GM21515 (cell line): ENCODE measurements at regions not wholly inside any gene's neighbourhood (a gene's known extent, or its start where the extent isn't known, plus 50 kb on each side); places are given as distances from the start of the nearest gene placed in this dataset.

Experiments
- ATAC-seq: cut with Tn5 transposase; IDR thresholded peaks from one replicate; pipeline ENCODE4 v1.9.1; 2021; ENCODE audit not compliant: unreplicated experiment

- no peak for ATAC-seq
Measured at GRCh38 chr1:110816945-110817344, 56.0 kb upstream of the CD53 start.

- ATAC-seq: no peak
Measured at GRCh38 chr1:110811529-110811928, 61.4 kb upstream of the CD53 start.

- no peak for ATAC-seq
Measured at GRCh38 chr1:110800079-110800478, 72.9 kb upstream of the CD53 start.

GRCh38 chr1:110798691-110799256 lies 74.2 kb upstream of the CD53 start:
- no peak for ATAC-seq

- no peak for ATAC-seq
Measured at GRCh38 chr1:110788673-110789072, 84.3 kb upstream of the CD53 start.

GRCh38 chr1:110787328-110788071 lies 85.4 kb upstream of the CD53 start:
- ATAC-seq: peak; percentile 75

GRCh38 chr1:110786802-110787327 lies 86.1 kb upstream of the CD53 start:
- peak; percentile 37 for ATAC-seq

- ATAC-seq: no peak
Measured at GRCh38 chr1:110785612-110786011, 87.3 kb upstream of the CD53 start.

- no peak for ATAC-seq
Measured at GRCh38 chr1:110785055-110785454, 87.9 kb upstream of the CD53 start.

- no peak for ATAC-seq
Measured at GRCh38 chr1:110783292-110783918, 89.5 kb upstream of the CD53 start.

GRCh38 chr1:110781525-110781924 lies 91.4 kb upstream of the CD53 start:
- no peak for ATAC-seq

- no peak for ATAC-seq
Measured at GRCh38 chr1:110780600-110781484, 92.1 kb upstream of the CD53 start.

- ATAC-seq: no peak
Measured at GRCh38 chr1:110779636-110780035, 93.3 kb upstream of the CD53 start.

- ATAC-seq: no peak
Measured at GRCh38 chr1:110778821-110779220, 94.1 kb upstream of the CD53 start.

GRCh38 chr1:110777228-110777627 lies 95.7 kb upstream of the CD53 start:
- no peak for ATAC-seq

- ATAC-seq: no peak
Measured at GRCh38 chr1:110774398-110774797, 98.5 kb upstream of the CD53 start.

- no peak for ATAC-seq
Measured at GRCh38 chr1:110773813-110774212, 99.1 kb upstream of the KCNA3 start.

GRCh38 chr1:110771245-110772022 lies 96.7 kb upstream of the KCNA3 start:
- no peak for ATAC-seq

GRCh38 chr1:110770832-110771231 lies 96.1 kb upstream of the KCNA3 start:
- ATAC-seq: no peak

- ATAC-seq: no peak
Measured at GRCh38 chr1:110768605-110769004, 93.9 kb upstream of the KCNA3 start.

GRCh38 chr1:110766336-110766647 lies 91.6 kb upstream of the KCNA3 start:
- ATAC-seq: no peak
